GM23248 (cell line): ENCODE measurements at regions not wholly inside any gene's neighbourhood (a gene's known extent, or its start where the extent isn't known, plus 50 kb on each side); places are given as distances from the start of the nearest gene placed in this dataset.

Experiments
- EZH2 ChIP-seq: fragments of 200-600 bp; sonication (generic); IDR thresholded peaks from 2 replicates; pipeline ENCODE4 v1.6.1; 2018; ENCODE audit warnings: antibody characterized with exemption, mild to moderate bottlenecking; ENCODE audit not compliant: insufficient read depth, poor library complexity, severe bottlenecking
- EZH2phosphoT487 ChIP-seq: fragments of 200-600 bp; sonication (generic); IDR thresholded peaks from 2 replicates; pipeline ENCODE4 v1.6.1; 2018; ENCODE audit warnings: antibody characterized with exemption, moderate library complexity, mild to moderate bottlenecking, low read depth; ENCODE audit not compliant: insufficient read depth

DNA sequence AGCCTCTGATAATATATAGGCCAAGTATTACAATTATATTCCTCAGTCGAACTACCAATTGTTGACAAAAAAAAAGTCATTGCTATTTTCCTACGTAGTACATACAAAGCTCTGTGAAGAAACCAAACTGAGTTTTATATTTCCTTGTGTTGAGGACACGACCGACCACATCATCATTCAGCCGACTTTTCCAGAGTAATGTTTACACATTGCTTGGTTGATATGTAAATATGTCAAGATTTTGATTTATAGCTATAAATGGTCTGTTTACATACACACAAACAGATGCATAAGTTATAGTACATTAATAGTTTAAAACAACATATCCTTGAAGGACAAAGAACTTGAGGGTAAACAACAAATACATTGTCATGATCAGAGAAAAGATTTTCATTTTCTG is 121.5 kb downstream of the CRPPA start:
- TF ChIP-seq EZH2phosphoT487 (no peak), EZH2 (no peak)
